ENCODE measurements at regions not wholly inside any gene's neighbourhood (a gene's known extent, or its start where the extent isn't known, plus 50 kb on each side); places are given as distances from the start of the nearest gene placed in this dataset.

- TF ChIP-seq POLR2A (IDR thresholded peaks at IDR 0.05; ENCODE audit: extremely low read depth, insufficient read length) (no peak), MAX (IDR thresholded peaks at IDR 0.05; ENCODE audit: low read depth, low read length) (no peak), MYC (IDR thresholded peaks at IDR 0.05; ENCODE audit: low read depth, low read length) (no peak)
- TF ChIP-seq, protein P1, sequence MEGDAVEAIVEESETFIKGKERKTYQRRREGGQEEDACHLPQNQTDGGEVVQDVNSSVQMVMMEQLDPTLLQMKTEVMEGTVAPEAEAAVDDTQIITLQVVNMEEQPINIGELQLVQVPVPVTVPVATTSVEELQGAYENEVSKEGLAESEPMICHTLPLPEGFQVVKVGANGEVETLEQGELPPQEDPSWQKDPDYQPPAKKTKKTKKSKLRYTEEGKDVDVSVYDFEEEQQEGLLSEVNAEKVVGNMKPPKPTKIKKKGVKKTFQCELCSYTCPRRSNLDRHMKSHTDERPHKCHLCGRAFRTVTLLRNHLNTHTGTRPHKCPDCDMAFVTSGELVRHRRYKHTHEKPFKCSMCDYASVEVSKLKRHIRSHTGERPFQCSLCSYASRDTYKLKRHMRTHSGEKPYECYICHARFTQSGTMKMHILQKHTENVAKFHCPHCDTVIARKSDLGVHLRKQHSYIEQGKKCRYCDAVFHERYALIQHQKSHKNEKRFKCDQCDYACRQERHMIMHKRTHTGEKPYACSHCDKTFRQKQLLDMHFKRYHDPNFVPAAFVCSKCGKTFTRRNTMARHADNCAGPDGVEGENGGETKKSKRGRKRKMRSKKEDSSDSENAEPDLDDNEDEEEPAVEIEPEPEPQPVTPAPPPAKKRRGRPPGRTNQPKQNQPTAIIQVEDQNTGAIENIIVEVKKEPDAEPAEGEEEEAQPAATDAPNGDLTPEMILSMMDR (IDR thresholded peaks at IDR 0.05; ENCODE audit: low read depth, low read length): no peak
- no peak for DNase-seq (ENCODE audit: low read depth)
- H3K4me3 ChIP-seq (ENCODE audit: low read depth, low read length): no peak overlapping the region
Measured at GRCh38 chr13:67935626-67936025, 705.5 kb upstream of the PCDH9 start.

DNA sequence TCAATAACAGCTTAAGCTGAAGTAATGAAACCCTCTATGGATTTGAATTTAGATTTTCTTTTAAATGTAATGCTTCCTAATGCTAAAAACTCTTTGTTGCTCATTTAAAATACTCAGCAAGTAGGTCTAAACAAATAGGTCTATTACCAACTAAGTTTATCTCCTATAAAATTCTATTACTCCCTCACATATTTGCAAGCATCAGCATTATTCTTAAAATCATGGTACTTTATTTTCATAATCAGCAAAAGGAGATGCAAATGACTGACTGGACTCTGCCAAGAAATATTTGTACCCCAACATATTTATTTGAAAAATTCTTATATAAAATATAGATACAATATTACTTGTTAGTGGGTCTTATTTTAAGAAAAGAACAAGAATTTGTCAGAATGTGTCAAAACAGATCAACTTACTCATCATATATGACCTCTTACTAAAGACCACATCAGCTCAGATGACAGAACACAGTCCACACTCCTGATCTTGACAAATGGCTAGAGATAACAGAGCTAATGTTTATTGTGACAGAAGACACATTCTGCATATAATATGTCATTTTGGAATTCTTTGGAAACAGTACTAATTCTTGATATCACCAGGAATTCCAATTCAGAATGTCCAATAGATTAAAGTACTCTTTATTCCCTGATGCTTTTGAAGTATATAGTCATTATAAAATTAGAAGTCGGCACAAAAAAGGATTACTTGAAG, 704.6 kb upstream of the PCDH9 start:
- DNase-seq (ENCODE audit: low read depth): no peak
- TF ChIP-seq MYC (IDR thresholded peaks at IDR 0.05; ENCODE audit: low read depth, low read length) (no peak), MAX (IDR thresholded peaks at IDR 0.05; ENCODE audit: low read depth, low read length) (no peak)
- TF ChIP-seq, protein P1 (IDR thresholded peaks at IDR 0.05; ENCODE audit: low read depth, low read length): no peak
- no peak overlapping the region for H3K4me3 ChIP-seq (ENCODE audit: low read depth, low read length)

DNA sequence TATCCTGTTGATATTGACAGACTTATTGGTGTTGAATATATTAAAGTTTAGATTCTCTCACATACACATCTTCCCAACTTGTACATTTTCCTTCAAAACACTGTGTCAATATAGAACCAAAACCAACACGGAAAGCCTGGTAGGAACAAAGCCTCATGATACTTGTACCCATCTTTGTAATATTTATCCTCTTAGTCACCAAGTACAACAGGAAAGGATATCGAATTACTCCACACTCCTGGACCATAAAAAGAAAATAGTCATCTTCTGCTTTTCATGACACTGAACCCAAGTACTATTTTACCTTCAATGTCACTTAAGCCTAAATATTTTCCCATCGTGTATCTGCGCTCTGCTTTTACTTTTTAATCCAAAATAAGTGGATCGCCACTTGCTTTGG, 702.9 kb upstream of the PCDH9 start:
- TF ChIP-seq POLR2A (IDR thresholded peaks at IDR 0.05; ENCODE audit: extremely low read depth, insufficient read length) (no peak), MAX (IDR thresholded peaks at IDR 0.05; ENCODE audit: low read depth, low read length) (no peak), MYC (IDR thresholded peaks at IDR 0.05; ENCODE audit: low read depth, low read length) (no peak)
- TF ChIP-seq, protein P1 (IDR thresholded peaks at IDR 0.05; ENCODE audit: low read depth, low read length): no peak
- DNase-seq (ENCODE audit: low read depth): no peak
- no peak overlapping the region for H3K4me3 ChIP-seq (ENCODE audit: low read depth, low read length)

DNA sequence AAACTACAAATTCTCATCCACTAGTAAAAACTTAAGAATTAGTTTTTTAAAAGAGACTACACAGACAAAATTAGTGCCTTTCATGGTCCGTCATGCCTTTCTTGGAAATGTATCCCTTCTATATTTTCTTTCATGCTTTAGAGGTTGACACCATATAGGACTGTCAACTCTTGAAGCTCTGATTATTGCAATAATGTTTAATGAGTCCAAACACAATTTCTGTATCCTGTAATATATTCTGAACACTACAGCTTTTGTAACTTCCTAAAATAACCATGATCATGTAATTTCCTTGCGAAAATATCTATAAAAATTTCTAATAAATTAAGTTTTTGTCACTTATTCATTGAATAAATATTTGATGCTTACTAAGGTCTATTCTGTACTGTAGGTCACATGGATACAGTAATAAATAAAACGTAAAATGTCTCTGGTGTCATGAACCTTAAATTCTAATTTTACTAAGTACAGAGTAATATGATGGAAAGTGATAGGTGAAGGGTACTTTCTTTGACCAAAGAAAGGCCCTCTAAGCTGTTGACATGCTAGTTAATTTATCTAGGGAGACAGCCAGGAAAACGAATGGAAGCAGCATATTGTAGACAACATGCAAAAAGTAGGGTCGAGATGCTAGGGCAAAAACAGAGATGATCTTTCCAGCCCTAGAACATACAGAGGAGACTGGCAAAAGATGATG, 687.3 kb upstream of the PCDH9 start:
- TF ChIP-seq POLR2A (IDR thresholded peaks at IDR 0.05; ENCODE audit: extremely low read depth, insufficient read length) (no peak), MAX (IDR thresholded peaks at IDR 0.05; ENCODE audit: low read depth, low read length) (no peak), MYC (IDR thresholded peaks at IDR 0.05; ENCODE audit: low read depth, low read length) (no peak)
- TF ChIP-seq, protein P1 (IDR thresholded peaks at IDR 0.05; ENCODE audit: low read depth, low read length): no peak
- DNase-seq (ENCODE audit: low read depth): no peak
- H3K4me3 ChIP-seq (ENCODE audit: low read depth, low read length): no peak overlapping the region

DNA sequence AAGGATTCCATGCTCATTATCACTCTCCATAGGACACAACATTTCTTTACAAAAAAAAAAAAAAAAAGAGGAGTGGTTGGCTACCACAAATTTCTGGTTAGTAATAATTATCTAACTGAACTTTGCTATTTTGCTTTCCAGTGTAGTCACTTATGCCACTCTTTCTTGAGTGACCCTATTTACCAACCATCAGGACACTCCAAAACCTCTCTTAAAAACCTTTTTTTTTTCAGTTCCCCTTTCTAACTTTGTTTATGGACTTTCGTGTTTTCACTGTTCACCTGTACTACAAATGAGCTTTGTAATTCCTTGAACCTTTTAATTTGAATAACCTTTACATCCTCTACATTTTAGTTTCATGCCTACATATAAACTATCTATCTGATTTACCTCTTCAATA, 686.5 kb upstream of the PCDH9 start:
- no peak overlapping the region for H3K4me3 ChIP-seq (ENCODE audit: low read depth, low read length)
- DNase-seq (ENCODE audit: low read depth): no peak
- TF ChIP-seq MYC (IDR thresholded peaks at IDR 0.05; ENCODE audit: low read depth, low read length) (no peak), POLR2A (IDR thresholded peaks at IDR 0.05; ENCODE audit: extremely low read depth, insufficient read length) (no peak), MAX (IDR thresholded peaks at IDR 0.05; ENCODE audit: low read depth, low read length) (no peak)
- TF ChIP-seq, protein P1 (IDR thresholded peaks at IDR 0.05; ENCODE audit: low read depth, low read length): no peak
